ENCODE measurements at regions not wholly inside any gene's neighbourhood (a gene's known extent, or its start where the extent isn't known, plus 50 kb on each side); places are given as distances from the start of the nearest gene placed in this dataset.
A peak's percentile ranks its signal among the peaks of the same experiment; 100 is the strongest.

DNA sequence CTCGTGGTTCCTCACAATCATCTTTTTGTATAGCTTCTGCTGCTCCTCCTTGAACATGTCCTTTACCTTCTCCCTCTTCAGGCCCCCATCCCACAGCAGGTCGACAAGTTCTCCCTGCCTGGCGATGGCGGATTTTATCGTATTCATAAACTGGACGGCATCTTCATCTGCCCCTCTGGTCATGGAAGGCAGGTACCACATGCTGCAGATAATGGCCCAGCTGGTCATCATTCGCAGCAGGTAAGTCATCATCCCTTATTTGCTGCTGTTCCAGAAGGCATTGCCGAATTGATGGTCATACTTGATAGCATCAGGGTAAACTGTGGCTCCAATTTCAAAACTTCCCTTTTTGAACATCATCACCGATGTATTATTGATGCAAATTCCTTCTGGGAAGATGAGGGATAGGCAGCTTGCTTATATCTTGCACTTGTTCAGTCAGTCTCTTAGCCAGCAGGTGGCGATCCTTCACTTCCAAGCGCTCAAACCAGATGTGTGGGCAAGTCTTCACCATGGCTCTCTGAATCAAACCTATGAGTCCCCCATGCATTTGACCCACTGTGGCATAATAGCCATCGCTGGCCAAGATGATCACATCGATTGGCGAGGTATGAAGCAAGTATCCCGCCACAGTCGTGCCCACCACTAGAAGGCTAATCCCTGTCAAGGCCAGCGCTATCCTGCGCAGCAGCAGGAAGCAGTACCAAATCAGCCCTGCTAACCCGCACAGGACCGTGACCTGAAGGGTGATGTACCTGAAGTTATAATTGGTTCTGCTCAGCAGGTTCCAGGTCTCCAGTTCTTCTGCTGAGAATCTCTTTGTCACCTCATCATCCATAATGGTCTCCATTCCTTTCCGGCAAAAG lies 381.5 kb upstream of the STXBP6 start:
- DNase-seq (ENCODE audit: low read depth) = peak; percentile 5
- TF ChIP-seq, protein P1, sequence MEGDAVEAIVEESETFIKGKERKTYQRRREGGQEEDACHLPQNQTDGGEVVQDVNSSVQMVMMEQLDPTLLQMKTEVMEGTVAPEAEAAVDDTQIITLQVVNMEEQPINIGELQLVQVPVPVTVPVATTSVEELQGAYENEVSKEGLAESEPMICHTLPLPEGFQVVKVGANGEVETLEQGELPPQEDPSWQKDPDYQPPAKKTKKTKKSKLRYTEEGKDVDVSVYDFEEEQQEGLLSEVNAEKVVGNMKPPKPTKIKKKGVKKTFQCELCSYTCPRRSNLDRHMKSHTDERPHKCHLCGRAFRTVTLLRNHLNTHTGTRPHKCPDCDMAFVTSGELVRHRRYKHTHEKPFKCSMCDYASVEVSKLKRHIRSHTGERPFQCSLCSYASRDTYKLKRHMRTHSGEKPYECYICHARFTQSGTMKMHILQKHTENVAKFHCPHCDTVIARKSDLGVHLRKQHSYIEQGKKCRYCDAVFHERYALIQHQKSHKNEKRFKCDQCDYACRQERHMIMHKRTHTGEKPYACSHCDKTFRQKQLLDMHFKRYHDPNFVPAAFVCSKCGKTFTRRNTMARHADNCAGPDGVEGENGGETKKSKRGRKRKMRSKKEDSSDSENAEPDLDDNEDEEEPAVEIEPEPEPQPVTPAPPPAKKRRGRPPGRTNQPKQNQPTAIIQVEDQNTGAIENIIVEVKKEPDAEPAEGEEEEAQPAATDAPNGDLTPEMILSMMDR (conservative IDR thresholded peaks at IDR 0.05; ENCODE audit: low read depth, low read length) = no peak
- no peak overlapping the region for H3K4me3 ChIP-seq (ENCODE audit: low read depth, low read length)

DNA sequence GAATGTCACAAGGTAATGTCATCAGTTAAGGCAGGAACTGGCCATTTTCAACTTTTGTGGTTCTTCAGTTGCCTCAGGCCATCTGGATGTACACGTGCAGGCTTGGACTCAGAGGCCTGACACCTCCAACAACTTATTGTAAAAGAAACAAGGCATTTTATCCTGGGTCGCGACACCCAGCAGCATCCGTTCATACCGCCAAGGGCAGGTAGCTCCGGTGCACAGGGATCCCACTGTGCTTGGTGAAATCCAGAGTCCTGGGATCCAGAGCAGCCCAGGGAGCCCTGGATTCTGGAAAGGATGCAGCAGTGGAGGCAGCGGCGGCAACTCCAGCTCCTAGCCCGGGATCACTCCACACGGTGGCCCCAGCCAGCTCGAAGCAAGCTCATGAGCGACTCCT lies 380.9 kb upstream of the STXBP6 start:
- H3K4me3 ChIP-seq (ENCODE audit: low read depth, low read length) = no peak overlapping the region
- TF ChIP-seq, protein P1 (conservative IDR thresholded peaks at IDR 0.05; ENCODE audit: low read depth, low read length) = no peak
- no peak for DNase-seq (ENCODE audit: low read depth)

DNA sequence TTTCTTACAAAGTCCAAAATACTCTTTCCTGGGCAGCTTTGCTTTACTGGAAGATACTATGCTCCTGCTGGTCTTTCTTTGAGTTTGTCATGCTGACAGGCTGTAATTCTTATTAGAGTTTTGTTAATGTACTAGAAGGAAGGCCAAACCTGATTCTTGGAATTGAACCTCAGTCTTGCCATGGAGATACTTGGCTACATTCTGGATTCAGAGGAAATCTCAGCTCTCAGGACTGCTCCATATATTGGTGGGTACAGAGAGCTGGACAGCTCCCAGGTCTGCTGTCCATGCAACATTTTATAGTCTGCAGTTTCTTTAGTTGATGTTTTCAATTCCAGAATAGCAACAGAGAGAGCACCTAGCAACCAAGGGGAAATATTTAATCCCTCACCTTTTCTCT lies 363.1 kb upstream of the STXBP6 start:
- TF ChIP-seq, protein P1 (conservative IDR thresholded peaks at IDR 0.05; ENCODE audit: low read depth, low read length) = no peak
- H3K4me3 ChIP-seq (ENCODE audit: low read depth, low read length) = no peak overlapping the region
- DNase-seq (ENCODE audit: low read depth) = no peak

DNA sequence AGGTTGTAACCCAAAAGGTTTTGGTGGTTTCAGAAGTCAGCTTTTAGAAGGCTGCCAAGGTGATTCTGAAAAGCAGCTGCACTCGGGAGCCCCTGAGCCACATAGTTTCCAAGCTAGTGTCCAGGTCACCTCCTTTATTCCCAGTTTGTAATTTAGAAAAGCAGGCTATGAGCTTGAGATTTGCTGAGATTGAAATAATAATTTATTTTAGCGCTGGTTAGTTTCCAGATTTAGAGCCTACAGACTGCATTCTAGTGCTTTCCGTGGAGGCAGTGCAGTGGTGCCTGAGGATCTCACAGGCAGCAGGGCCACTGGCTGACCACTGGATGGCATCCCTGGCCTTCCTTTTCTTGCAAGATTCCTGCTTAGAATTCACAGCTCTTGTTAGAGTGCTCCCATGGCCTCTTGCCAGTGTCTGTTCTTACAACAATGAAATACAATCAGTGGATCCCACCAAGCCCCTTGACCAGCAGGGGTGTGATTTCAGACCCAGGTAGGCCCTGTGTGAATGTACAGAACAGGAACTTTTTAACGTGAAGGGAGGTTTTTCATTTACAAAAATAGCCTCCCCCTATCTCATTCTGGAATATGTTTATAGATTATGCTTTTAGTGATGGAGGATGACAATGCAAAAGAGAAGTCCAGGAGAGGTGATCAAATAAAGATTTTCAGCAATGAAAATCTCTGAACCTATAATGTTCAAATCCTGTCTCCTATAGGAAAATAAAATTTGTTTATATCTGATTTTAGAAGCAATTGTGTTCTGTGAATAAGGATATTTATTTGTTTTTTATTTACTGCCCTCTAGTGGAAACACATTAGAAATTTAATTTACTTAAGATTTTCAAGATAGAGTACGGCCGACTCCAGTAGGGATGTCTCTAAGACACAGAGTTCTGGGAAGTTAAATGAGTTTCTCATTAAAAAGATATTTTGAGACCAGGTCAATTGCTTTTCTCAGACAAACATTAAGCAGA lies 362.1 kb upstream of the STXBP6 start:
- TF ChIP-seq, protein P1 (conservative IDR thresholded peaks at IDR 0.05; ENCODE audit: low read depth, low read length) = peak; percentile 7
- DNase-seq (ENCODE audit: low read depth) = peak; percentile 22
- H3K4me3 ChIP-seq (ENCODE audit: low read depth, low read length) = no peak overlapping the region

DNA sequence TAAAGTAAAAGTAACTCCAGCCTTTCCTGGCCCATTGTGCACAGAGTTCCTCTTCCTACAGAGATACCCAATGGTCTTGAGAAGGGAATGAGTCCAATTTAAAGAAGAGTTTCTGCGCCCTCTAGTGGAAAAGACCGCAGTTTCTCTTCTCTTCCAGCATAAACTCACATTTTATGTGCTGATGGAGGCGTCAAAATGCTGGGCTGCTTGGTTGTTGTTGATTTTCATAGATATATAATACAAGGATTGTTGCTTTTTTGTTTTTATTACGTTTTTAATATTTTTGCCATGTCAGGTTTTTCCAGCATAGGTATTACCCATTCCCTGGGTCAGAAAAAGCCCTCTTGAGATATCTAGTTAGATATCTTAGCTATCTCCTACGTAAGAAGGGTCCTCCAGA lies 356.9 kb upstream of the STXBP6 start:
- TF ChIP-seq, protein P1 (conservative IDR thresholded peaks at IDR 0.05; ENCODE audit: low read depth, low read length) = peak; percentile 36
- peak; percentile 29 for DNase-seq (ENCODE audit: low read depth)
- no peak overlapping the region for H3K4me3 ChIP-seq (ENCODE audit: low read depth, low read length)

DNA sequence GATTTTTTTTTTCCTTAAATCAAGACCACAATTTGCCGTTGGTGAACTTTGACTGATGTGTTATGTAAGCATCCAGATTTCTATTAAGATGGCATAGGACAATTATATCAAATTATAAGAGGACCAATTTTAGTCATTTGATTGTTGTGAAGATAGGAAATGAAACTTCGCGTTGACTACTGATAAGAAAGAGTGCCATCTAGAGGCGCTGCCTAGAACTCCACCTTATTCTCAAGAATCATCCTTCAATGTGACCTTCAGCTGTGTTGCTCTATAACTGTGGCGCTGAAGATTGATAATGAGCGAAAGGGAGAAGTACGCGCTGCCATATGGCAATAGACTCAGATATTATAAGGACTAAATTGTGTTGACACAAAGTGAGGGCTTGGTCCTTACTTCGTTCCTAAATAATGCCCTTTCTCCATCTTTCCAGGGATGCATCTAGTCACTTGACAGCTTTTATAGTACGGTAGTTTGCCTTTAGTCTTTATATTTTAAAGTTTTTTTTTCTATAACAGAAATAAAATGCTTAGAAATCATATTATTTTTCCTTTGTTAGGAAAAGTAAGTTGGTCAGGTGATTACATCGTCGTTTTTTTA lies 350.8 kb upstream of the STXBP6 start:
- H3K4me3 ChIP-seq (ENCODE audit: low read depth, low read length) = no peak overlapping the region
- DNase-seq (ENCODE audit: low read depth) = peak; percentile 60
- TF ChIP-seq, protein P1 (conservative IDR thresholded peaks at IDR 0.05; ENCODE audit: low read depth, low read length) = peak; percentile 71

Measured in choroid plexus epithelial cell (primary cell).